Smooth muscle cell (in vitro differentiated cells): ENCODE measurements at regions not wholly inside any gene's neighbourhood (a gene's known extent, or its start where the extent isn't known, plus 50 kb on each side); places are given as distances from the start of the nearest gene placed in this dataset.

ENCODE experiments used
- DNase-seq: peaks from one replicate; lab custom pipeline; 2025; ENCODE audit not compliant: unreplicated experiment; lab: John Stamatoyannopoulos, UW
- H2AFZ ChIP-seq: fragments of 200-600 bp; sonication (generic); 2 replicates; pipeline ENCODE4 v1.6.0; 2016; ENCODE audit warnings: antibody characterized with exemption, low read depth, mild to moderate bottlenecking
- H3F3A ChIP-seq: fragments of 200-600 bp; sonication (generic); 2 replicates; pipeline ENCODE4 v1.6.0; 2017; ENCODE audit warnings: antibody characterized with exemption, low read depth
- H3K27ac ChIP-seq: fragments of 200-600 bp; sonication (generic); 2 replicates; pipeline ENCODE4 v1.5.1; 2016; ENCODE audit warnings: low read depth, mild to moderate bottlenecking
- H3K27me3 ChIP-seq: fragments of 200-600 bp; sonication (generic); 2 replicates; pipeline ENCODE4 v1.6.1; 2016; ENCODE audit warnings: low read depth, mild to moderate bottlenecking
- H3K36me3 ChIP-seq: fragments of 200-600 bp; sonication (generic); 2 replicates; pipeline ENCODE4 v1.5.1; 2016; ENCODE audit warnings: low read depth
- H3K4me1 ChIP-seq: fragments of 200-600 bp; sonication (generic); 2 replicates; pipeline ENCODE4 v1.5.1; 2016; ENCODE audit warnings: low read depth
- H3K4me2 ChIP-seq: fragments of 200-600 bp; sonication (generic); 2 replicates; pipeline ENCODE4 v1.6.0; 2016; ENCODE audit warnings: mild to moderate bottlenecking
- H3K4me3 ChIP-seq: fragments of 200-600 bp; sonication (generic); 2 replicates; pipeline ENCODE4 v1.5.1; 2016; ENCODE audit warnings: mild to moderate bottlenecking
- H3K79me2 ChIP-seq: fragments of 200-600 bp; sonication (generic); 2 replicates; pipeline ENCODE4 v1.6.0; 2016; ENCODE audit warnings: low read depth, mild to moderate bottlenecking
- H3K9ac ChIP-seq: fragments of 200-600 bp; sonication (generic); 2 replicates; pipeline ENCODE4 v1.6.0; 2016; ENCODE audit warnings: low read depth
- H3K9me3 ChIP-seq: fragments of 200-600 bp; sonication (generic); replicated peaks from 2 replicates; pipeline ENCODE4 v1.5.1; 2016; ENCODE audit warnings: low read depth
- H4K20me1 ChIP-seq: fragments of 200-600 bp; sonication (generic); 2 replicates; pipeline ENCODE4 v1.6.0; 2016; ENCODE audit warnings: low read depth
- WGBS: methylation state at CpG from one replicate; pipeline ENCODE4 v1.1.7; 2016; ENCODE audit warnings: low lambda C conversion rate; 5-methylcytosine and 5-hydroxymethylcytosine counted together
- TF ChIP-seq, protein P1 (sequence below): fragments of 200-600 bp; sonication (generic); IDR thresholded peaks from 2 replicates; pipeline ENCODE4 v1.5.1; 2017; ENCODE audit warnings: borderline replicate concordance, mild to moderate bottlenecking, antibody characterized with exemption; ENCODE audit not compliant: insufficient read depth, poor library complexity, severe bottlenecking

DNA sequence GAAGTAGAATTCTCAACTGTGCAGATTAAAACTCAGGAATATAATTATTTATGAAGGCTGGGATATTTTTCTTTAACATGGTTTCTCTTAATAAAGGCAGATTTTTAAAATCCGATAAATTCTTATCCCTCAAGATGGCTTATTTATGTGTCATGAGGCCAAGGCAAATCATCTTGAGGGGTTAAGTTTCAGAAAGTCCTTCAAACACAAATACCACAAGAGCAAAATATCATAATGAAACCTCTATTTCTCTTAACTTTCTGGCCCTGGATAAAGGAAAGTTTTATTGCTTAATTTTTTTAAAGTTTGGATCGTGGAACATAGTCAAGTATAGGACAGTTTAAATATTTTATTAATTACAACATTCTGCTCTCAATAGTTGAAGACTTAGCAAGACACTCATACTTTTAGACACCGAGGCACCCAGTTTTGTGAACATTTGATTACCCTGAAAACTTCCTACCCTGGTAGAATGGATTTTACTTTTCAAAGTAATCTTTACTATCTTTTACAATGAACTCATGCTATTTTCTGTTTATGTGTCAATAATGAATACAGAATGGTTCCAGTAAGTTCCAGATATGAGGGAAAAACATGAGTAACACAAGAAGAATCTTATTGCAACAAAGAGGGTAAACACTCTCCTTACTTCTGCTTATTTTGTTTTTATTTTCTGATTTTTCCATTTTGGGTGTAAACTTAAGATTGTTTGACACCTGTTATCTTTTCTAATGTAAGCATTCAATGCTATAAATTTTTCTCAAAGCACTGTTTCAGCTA is 200.7 kb upstream of the IL15 start:
- Histone ChIP-seq H3K4me3 (no peak overlapping the region), H3F3A (no peaks in the 10 kb centered on the region), H3K36me3 (no peaks in the 10 kb centered on the region), H3K9me3 (no peaks in the 10 kb centered on the region), H3K4me1 (no peaks in the 10 kb centered on the region), H3K27ac (no peak overlapping the region), H3K79me2 (no peaks in the 10 kb centered on the region), H3K4me2 (no peak overlapping the region), H2AFZ (no peak overlapping the region), H3K9ac (no peak overlapping the region), H4K20me1 (no peaks in the 10 kb centered on the region), H3K27me3 (no peaks in the 10 kb centered on the region)
- TF ChIP-seq, protein P1, sequence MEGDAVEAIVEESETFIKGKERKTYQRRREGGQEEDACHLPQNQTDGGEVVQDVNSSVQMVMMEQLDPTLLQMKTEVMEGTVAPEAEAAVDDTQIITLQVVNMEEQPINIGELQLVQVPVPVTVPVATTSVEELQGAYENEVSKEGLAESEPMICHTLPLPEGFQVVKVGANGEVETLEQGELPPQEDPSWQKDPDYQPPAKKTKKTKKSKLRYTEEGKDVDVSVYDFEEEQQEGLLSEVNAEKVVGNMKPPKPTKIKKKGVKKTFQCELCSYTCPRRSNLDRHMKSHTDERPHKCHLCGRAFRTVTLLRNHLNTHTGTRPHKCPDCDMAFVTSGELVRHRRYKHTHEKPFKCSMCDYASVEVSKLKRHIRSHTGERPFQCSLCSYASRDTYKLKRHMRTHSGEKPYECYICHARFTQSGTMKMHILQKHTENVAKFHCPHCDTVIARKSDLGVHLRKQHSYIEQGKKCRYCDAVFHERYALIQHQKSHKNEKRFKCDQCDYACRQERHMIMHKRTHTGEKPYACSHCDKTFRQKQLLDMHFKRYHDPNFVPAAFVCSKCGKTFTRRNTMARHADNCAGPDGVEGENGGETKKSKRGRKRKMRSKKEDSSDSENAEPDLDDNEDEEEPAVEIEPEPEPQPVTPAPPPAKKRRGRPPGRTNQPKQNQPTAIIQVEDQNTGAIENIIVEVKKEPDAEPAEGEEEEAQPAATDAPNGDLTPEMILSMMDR: no peak
- WGBS: 83% methylated on average over 3 of the region's 3 CpGs
- DNase-seq: no peak

DNA sequence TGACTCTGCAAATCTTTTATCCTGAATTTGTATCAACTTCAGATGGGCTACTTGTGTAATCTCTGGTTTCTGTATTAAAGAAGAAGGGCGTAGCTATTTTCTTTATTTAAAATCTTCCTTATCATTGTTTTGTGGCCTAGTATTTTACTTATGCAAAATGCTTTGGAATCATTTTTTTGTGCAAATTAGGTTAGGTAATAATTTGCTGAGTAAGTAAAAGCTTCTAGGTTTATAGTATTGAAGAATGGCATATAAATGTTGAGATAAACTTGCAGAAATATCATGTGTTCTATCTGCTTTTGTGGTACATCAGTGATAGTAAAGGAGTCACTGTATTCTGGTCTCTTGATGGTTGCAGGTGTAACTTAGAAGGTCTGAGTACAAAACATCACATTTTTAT is 197.2 kb upstream of the IL15 start:
- H3F3A ChIP-seq: no peaks in the 10 kb centered on the region
- H4K20me1 ChIP-seq: no peaks in the 10 kb centered on the region
- 91% methylated on average over 1 of the region's 1 CpG for WGBS
- no peaks in the 10 kb centered on the region for H3K4me1 ChIP-seq
- no peak overlapping the region for H2AFZ ChIP-seq
- H3K4me3 ChIP-seq: no peak overlapping the region
- H3K27ac ChIP-seq: no peak overlapping the region
- H3K9me3 ChIP-seq: no peaks in the 10 kb centered on the region
- no peak overlapping the region for H3K4me2 ChIP-seq
- no peaks in the 10 kb centered on the region for H3K79me2 ChIP-seq
- H3K9ac ChIP-seq: no peak overlapping the region
- DNase-seq: no peak
- TF ChIP-seq, protein P1: no peak
- no peaks in the 10 kb centered on the region for H3K36me3 ChIP-seq
- no peaks in the 10 kb centered on the region for H3K27me3 ChIP-seq

DNA sequence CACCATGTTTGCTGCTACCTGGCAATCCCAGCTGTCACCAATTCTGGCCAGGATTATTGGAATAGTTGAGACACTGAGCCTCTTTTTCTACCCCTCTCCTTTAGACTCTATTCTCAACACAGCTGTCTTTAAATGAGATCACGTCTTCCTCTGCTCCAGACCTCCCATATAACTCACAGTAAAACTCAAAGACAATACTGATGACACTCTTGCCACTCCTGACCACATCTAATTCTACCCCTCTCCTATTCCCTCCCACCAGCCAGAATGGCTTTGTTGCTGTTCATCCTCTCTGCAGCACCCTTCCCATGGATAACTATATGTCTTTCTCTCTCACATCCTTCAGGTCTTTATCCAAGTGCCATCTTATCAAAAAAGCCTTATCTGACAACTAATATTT is 188.6 kb upstream of the IL15 start:
- Histone ChIP-seq H3K79me2 (no peaks in the 10 kb centered on the region), H3K4me3 (no peak overlapping the region), H3F3A (no peaks in the 10 kb centered on the region), H3K4me1 (no peaks in the 10 kb centered on the region), H3K36me3 (no peaks in the 10 kb centered on the region), H4K20me1 (no peaks in the 10 kb centered on the region), H3K9me3 (no peaks in the 10 kb centered on the region), H3K9ac (no peak overlapping the region), H2AFZ (no peak overlapping the region), H3K4me2 (no peak overlapping the region), H3K27me3 (no peaks in the 10 kb centered on the region), H3K27ac (no peak overlapping the region)
- TF ChIP-seq, protein P1: no peak
- no peak for DNase-seq
- 68% methylated on average over 1 of the region's 1 CpG for WGBS

DNA sequence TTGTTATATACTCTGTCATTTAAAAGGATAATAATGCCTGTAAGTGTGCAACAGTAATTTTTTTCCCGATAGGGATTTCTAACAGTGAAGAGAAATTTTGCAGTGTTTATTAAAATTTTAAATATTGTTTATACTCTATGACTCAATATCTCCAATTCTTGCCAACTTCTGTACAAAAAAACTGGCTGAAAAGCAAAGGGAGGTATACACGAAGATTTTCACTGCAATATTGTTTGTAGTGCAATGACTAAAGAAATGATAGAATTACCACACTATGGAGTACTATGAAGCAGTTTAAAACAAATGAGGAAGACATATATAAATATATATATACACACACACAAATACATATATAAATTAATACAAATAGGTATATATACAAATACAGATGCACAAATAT is 187.9 kb upstream of the IL15 start:
- Histone ChIP-seq H4K20me1 (no peaks in the 10 kb centered on the region), H3K4me3 (no peak overlapping the region), H2AFZ (no peak overlapping the region), H3K4me2 (no peak overlapping the region), H3K9ac (no peak overlapping the region), H3K79me2 (no peaks in the 10 kb centered on the region), H3K27me3 (no peaks in the 10 kb centered on the region), H3K9me3 (no peaks in the 10 kb centered on the region), H3F3A (no peaks in the 10 kb centered on the region), H3K4me1 (no peaks in the 10 kb centered on the region), H3K36me3 (no peaks in the 10 kb centered on the region), H3K27ac (no peak overlapping the region)
- TF ChIP-seq, protein P1: no peak
- 71% methylated on average over 2 of the region's 2 CpGs for WGBS
- DNase-seq: no peak
